GF-D8 (cell line): ENCODE measurements at regions not wholly inside any gene's neighbourhood (a gene's known extent, or its start where the extent isn't known, plus 50 kb on each side); places are given as distances from the start of the nearest gene placed in this dataset.
"Not testable (repeated sequence)": the region's sequence is repeated elsewhere in the genome, so short reads cannot be mapped to it uniquely, and the experiment has no call there.

Experiments used
- DNase-seq: peaks from one replicate; lab custom pipeline; 2025; lab: John Stamatoyannopoulos, UW

GRCh38 chr6:169101036-169101805, 152.4 kb downstream of the THBS2 start:
- DNase-seq: no peak

DNA sequence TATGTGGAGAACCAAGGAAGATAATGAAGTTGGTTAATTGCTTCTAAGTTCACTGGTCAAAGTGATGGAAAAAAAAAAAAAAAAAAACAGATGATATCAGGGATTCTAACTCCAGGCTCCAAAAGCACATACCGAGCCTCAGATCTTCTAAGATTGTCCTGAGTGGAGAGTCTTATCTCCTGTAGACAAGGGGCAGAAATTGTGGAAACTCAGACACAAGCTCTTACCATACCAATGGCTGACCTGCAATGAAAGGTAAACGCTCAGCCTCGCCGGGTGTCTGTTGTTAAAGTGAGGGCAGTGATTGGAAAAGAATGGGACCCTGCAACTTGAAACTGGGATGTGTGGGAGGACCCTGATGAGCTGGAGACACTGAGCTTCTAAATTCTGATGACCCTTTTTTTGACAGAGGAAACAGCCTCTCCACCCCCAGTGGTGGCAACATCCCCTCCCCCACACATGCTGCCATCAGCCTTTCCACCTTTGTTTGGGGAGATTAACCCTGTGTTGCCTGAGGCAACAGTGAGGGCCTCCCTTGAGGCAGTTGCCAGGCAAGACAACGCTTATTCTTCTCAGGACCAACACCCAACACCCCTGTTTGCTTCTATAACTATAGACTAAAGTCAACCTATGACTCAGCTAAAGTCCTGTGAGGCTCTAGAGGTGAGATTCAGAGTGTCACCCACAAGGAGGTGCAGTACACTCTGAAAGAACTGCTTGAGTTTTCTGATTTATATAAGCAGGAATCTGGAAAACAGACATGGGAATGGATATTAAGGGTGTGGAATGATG, 154.0 kb downstream of the THBS2 start:
- no peak for DNase-seq

- not testable (repeated sequence) for DNase-seq
Observed at GRCh38 chr6:169098651-169099050, 155.0 kb downstream of the THBS2 start.

DNA sequence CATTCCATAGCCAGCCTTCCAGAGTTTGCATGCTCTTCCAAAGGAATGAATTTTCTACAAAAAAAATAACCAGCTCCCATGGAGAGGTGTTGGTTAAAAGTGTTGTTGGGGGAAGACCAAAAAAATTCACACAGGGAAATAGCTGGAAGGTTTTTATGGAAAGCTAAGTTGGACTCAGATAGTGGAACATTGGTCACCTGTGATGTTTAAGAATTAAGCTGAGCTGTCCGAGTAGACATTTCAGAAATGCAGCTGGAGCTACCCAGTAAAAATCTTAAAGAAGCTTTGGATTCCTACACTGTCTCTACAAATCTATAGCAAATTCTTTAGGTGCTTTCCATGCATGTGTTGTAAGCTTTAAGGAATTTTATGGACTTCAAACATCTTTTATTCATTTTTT, 155.5 kb downstream of the THBS2 start:
- no peak for DNase-seq

DNA sequence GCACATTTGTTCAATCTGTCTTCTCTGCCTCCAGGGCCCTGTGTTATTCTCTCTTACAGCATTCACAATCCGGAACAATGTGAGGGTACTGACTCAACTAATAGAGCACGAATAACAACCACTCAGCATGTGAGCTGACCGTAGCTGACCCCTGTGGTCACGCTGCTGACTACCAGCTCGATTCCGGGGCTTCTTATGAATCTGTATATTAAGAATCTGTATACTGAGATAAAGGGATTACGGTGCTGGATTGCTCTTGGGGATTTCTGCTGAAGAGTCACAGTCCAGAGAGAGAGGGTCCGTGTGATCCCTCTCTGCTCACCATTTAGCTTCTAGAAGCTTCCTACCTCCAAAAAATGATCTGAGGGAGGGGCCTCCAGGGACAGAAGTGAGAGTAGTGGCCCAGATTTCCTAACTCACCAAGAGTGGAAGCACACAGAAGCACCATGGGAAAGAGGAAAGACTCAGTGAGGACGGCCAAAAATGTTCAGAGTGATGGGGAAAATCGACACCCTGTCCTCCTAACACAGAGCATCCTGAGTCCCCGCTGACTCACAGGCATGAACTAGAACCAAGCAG, 156.2 kb downstream of the THBS2 start:
- no peak for DNase-seq

GRCh38 chr6:169096388-169096787, 157.3 kb downstream of the THBS2 start:
- no peak for DNase-seq

DNA sequence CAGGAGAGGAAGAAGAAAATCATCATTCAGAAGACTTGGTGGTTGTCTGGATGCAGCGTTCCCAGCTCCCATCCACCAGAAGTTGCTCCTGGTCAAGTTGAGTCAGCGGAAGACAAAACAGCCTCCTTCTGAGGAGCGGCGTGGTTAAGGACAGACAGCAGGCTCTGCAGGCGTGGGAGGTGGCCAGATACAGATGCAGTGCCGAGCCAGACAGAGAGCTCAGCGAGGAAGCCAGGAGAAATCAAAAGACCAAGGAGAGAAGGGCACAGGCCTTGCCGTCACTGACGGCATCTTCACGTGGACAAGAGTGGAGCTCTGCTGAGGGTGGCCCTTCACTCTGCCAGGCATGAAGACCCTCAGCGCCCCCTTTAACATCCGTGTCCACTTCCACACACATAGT, 158.5 kb downstream of the THBS2 start:
- DNase-seq: no peak

DNA sequence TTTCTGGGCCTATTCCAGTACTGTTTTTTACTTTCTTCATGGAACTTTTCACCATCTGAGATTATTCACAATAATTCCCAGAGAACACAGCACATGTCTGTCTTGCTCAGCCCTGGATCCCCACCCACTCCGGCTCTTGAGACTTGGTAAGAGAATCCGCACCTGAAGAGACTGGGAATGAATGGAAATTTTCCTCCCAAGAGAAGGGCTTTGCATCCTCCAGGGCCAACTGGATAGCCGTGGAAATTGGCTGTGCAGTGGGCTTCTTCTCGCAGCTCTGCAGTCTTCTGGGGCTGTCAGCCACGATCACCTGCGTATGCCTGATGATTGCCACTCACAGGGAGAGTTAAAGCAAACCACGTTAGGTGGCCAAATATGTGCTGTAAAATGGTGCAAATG, 159.1 kb downstream of the THBS2 start:
- no peak for DNase-seq

GRCh38 chr6:169093770-169094551, 159.7 kb downstream of the THBS2 start:
- DNase-seq: no peak

DNA sequence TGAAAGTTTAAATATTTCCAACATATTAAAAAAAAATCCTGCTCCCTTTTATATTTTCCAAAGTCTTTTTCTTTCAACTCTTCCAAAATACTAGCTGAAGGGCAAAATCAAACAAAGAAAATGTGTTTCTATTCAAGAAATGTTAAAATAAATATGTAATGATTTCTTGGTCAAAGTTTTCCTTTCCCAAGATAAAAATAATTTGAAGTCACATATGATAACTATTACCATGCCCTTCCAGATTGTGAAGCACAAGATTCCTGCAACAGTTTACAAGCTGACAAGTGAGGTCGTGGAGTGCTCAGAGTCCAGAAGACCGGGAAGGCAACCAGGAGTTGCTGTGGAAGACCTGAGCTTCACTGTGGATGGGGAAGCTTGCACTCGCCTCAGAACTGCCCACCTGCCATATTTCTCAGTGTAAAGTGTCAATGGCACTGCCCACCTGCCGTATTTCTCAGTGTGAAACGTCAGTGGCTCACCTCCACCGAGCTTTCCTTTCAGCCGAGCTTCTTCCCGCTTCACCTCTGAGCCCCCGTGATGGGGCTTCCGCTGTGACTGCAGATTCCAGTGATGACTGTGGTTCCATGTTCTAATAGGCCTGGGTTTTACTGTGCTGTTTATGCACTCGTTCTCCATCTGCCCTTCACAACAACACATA, 160.5 kb downstream of the THBS2 start:
- no peak for DNase-seq

- DNase-seq: no peak
Observed at GRCh38 chr6:169092375-169092774, 161.3 kb downstream of the THBS2 start.

DNA sequence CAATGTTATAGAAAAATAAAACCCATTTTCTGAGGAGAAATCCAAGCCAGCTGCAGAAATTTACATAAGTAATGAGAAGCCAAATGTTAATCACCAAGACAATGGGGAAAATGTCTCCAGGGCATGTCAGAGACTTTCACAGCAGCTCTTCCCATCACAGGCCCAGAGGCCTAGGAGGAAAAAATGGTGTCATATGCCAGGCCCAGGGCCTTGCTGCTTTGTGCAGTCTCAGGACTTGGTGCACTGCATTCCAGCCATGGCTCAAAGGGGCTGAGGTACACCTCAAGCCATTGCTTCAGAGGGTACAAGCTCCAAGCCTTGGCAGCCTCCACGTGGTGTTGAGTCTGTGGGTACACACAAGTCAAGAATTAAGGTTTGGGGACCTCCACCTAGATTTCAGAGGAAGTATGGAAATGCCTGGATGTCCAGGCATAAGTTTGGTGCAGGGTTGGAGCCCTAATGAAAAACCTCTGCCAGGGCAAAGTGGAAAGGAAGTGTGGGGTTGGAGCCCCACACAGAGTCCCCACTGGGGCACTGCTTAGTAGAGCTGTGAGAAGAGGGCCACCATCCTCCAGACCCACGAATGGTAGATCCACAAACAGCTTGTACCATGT, 163.0 kb downstream of the THBS2 start:
- not testable (repeated sequence) for DNase-seq

DNA sequence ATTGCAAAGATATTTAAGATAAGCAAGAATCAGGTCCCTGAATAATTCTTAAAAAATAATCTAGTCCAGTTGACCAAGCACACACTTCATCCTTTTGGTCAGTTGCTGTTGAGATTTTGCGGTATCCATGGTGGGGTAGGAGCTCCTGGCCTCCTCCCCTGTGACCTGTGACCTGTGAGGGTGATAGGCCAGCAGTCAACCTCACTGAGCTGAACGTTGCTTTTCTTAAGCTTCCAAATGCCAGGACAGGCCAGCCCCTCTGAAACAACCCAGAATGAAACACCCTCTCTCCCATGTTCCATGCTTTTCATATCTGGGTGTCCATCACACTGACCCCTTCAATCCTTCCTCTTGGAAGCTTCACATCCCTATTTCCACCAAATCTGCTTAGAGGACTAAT, 164.9 kb downstream of the THBS2 start:
- no peak for DNase-seq

DNA sequence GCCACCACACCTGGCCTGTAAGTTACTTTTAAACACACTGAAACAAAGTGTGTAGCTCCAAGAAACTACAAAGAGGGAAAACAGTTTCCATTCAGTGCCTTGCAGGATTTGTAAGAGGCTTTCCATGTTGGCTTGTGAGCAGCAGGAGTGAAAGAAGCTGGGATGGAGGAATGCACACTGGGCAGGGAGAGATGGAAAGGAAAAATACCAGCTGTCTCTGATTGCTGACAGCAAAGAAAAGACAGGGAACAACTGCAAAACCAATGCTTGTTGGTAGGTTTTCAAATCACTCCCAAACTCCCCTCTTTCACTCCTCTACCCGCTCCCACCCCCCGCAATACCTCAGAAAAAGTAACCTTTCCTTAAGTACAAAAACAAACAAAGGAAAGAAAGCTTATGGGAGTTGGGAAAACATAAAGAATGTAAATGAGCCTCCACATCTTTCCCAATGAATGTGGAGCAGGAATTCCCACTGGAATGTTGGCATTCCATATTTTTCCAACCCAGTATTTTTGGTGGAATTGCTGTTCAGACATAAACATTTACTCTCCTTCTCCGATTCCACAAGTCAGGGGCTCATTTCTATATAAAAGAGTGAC, 166.1 kb downstream of the THBS2 start:
- no peak for DNase-seq

- DNase-seq: not testable (repeated sequence)
Observed at GRCh38 chr6:169086616-169087015, 167.0 kb downstream of the THBS2 start.

DNA sequence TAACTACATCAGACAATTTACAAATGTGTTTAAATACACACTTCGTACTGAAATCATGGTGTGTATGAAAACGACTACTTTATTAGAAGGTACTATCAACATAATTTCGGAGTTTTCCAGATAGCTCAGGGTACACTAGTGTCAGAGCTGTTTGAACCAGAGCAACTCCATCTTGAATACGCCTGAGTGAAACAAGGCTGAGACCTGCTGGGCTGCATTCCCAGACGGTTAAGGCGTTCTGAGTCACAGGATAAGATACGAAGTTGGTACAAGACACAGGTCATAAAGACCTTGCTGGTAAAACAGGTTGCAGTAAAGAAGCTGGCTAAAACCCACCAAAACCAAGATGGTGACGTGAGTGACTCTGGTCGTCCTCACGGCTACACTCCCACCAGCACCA, 167.6 kb downstream of the THBS2 start:
- DNase-seq: no peak

DNA sequence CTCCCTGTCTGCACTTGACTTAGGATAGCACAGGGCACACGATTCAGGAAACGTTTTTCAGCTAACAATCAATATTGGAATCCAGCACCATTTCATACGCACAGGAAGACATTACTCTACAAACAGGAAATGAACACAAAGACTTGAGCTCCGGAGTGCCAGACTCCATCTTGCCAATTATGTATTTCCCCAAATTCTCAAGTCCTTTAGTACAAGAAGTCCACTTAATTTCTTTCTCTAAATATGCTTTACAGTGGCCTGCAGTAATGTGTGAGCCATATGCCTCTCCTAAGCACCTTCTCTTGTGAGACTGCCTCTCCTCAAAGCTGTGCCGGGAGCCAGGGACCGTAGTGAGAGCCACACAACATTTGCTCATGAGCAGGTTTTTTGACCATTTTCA, 168.2 kb downstream of the THBS2 start:
- DNase-seq: no peak

DNA sequence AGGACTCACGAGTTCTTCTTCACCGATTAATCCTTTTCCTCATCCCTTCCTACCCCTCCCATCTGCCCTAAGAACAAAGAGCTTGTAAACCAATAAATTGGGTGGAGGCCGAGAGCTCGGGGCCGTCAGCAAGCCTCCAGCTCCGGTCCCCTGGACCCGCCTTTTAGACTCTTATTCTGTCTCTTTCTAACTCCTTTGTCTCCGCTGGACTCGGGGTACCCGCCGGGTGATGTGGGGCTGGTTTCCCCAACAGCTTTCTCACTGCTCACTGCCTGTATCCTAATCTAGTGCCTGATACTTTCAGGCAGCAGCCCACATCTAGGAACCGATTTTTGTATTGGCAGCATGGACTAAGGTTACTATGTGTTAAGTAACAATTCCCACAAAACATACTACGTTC, 169.1 kb downstream of the THBS2 start:
- not testable (repeated sequence) for DNase-seq

- no peak for DNase-seq
Observed at GRCh38 chr6:169084067-169084466, 169.6 kb downstream of the THBS2 start.

DNA sequence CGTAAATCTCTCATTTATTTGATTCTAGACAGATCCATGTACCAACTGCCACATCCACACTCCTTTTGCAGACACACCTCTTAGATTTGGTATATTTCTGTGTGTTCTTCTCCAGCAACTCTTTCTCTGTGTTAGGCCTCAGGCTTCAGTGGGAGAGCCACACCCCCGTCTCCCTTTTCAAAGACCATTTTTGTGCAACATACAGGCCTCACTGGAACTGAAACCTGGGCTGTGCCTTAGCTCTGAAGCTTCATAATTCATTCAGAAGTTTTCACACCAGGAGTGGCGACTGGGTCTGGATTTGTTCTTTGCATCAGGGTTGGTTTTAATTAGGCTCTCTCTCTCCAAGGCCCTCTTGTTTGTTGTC, 170.2 kb downstream of the THBS2 start:
- no peak for DNase-seq
